HFFc6 (cell line): ENCODE measurements at regions not wholly inside any gene's neighbourhood (a gene's known extent, or its start where the extent isn't known, plus 50 kb on each side); places are given as distances from the start of the nearest gene placed in this dataset.

Experiments
- DNase-seq: peaks from one replicate; pipeline ENCODE4 v3.0.0-alpha.2; 2018
- H3K27ac Mint-ChIP-seq: 2 replicates; pipeline ENCODE4 v1.8.0; 2020; ENCODE audit warnings: mild to moderate bottlenecking, mixed read lengths
- H3K27me3 Mint-ChIP-seq: 2 replicates; pipeline ENCODE4 v1.8.0; 2021; ENCODE audit warnings: mild to moderate bottlenecking, moderate library complexity, mixed read lengths; ENCODE audit not compliant: insufficient read depth
- H3K36me3 Mint-ChIP-seq: 2 replicates; pipeline ENCODE4 v1.8.0; 2021; ENCODE audit warnings: low read depth, mixed read lengths
- H3K4me1 Mint-ChIP-seq: 2 replicates; pipeline ENCODE4 v1.8.0; 2020; ENCODE audit warnings: low read depth, mixed read lengths
- H3K4me3 Mint-ChIP-seq: 2 replicates; pipeline ENCODE4 v1.8.0; 2020; ENCODE audit warnings: mild to moderate bottlenecking, moderate library complexity, mixed read lengths
- H3K9me3 Mint-ChIP-seq: 2 replicates; pipeline ENCODE4 v1.8.0; 2020; ENCODE audit warnings: mild to moderate bottlenecking, mixed read lengths
- TF ChIP-seq, protein P1 (sequence below): fragments of 200-600 bp; sonication (generic); IDR thresholded peaks from 2 replicates; pipeline ENCODE4 v1.5.0; 2021; ENCODE audit warnings: antibody characterized with exemption, mild to moderate bottlenecking

DNA sequence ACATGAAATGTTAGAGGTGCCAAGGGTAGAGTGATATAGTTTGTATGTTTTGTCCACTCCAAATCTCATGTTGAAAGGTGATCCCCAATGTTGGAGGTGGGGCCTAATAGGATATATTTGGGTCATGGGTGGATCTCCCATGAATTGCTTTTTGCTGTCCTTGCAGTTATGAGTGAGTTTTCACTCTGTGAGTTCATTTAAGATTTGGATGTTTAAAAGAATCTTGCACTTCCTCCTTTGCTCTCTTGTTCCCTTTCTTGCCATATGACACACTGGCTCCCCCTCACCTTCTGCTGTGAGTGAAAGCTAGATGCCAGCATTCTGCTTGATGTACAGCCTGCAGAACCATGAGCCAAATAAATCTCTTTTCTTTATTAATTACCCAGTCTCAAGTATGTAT, 269.2 kb downstream of the ZWINT start:
- TF ChIP-seq, protein P1, sequence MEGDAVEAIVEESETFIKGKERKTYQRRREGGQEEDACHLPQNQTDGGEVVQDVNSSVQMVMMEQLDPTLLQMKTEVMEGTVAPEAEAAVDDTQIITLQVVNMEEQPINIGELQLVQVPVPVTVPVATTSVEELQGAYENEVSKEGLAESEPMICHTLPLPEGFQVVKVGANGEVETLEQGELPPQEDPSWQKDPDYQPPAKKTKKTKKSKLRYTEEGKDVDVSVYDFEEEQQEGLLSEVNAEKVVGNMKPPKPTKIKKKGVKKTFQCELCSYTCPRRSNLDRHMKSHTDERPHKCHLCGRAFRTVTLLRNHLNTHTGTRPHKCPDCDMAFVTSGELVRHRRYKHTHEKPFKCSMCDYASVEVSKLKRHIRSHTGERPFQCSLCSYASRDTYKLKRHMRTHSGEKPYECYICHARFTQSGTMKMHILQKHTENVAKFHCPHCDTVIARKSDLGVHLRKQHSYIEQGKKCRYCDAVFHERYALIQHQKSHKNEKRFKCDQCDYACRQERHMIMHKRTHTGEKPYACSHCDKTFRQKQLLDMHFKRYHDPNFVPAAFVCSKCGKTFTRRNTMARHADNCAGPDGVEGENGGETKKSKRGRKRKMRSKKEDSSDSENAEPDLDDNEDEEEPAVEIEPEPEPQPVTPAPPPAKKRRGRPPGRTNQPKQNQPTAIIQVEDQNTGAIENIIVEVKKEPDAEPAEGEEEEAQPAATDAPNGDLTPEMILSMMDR = no peak
- H3K4me3 Mint-ChIP-seq = no peak overlapping the region
- no peak for DNase-seq
- H3K9me3 Mint-ChIP-seq = peaks cover 56% of the 10 kb centered on the region
- H3K4me1 Mint-ChIP-seq = no peaks in the 10 kb centered on the region
- H3K27me3 Mint-ChIP-seq = no peaks in the 10 kb centered on the region
- peaks cover 8% of the 10 kb centered on the region; the same call in 1 of the 2 replicates for H3K36me3 Mint-ChIP-seq
- no peak overlapping the region for H3K27ac Mint-ChIP-seq

GRCh38 chr10:56090914-56091540, 270.0 kb downstream of the ZWINT start:
- DNase-seq = no peak
- Mint-ChIP-seq H3K27ac (no peak overlapping the region), H3K4me3 (no peak overlapping the region), H3K9me3 (peaks cover 48% of the 10 kb centered on the region), H3K4me1 (no peaks in the 10 kb centered on the region), H3K36me3 (peaks cover 8% of the 10 kb centered on the region; the same call in 1 of the 2 replicates), H3K27me3 (no peaks in the 10 kb centered on the region)
- TF ChIP-seq, protein P1 = no peak

DNA sequence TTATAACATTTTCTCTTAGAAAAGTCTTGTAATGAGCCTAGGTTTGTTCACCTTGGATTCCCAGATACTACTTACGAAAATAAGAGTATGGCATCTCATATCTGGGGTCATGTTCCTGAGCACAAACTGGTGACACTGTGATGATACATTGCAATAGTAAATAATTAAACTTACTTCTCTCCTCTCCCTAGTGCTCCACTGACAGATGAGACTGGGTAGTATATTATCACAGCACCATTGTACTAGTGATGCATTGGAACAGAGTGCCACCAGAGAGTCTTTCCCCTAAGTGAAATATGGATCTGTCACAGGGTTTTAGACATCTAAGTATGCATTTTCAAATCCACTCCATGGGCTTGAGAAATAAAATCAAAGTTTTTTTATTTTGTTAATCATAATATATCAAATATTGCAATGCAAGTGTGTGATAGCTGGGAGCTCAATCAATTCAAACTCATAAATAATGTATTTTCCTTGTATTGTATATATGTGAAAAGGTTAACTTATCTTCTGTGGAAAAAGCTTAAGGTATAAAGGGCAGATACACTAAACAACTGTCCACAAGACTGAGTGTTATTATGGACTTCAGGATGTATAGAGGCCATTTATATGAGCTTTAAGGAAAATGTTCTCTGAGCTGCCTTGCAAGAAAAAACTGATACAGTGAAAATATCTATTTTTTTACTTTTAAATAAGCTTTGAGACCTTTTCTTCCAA, 275.5 kb downstream of the ZWINT start:
- peaks cover 7% of the 10 kb centered on the region; the same call in 1 of the 2 replicates for H3K36me3 Mint-ChIP-seq
- TF ChIP-seq, protein P1 = no peak

GRCh38 chr10:56082169-56082568, 278.9 kb downstream of the ZWINT start:
- no peaks in the 10 kb centered on the region for H3K4me1 Mint-ChIP-seq
- H3K36me3 Mint-ChIP-seq = no peaks in the 10 kb centered on the region
- no peaks in the 10 kb centered on the region for H3K27me3 Mint-ChIP-seq
- H3K9me3 Mint-ChIP-seq = peaks cover 52% of the 10 kb centered on the region
- DNase-seq = no peak
- H3K4me3 Mint-ChIP-seq = no peak overlapping the region
- TF ChIP-seq, protein P1 = no peak
- H3K27ac Mint-ChIP-seq = no peak overlapping the region

More for the DNA sequence above, 275.5 kb downstream of the ZWINT start:
- no peak overlapping the region for H3K4me3 Mint-ChIP-seq
- H3K4me1 Mint-ChIP-seq = no peaks in the 10 kb centered on the region
- no peak for DNase-seq
- H3K9me3 Mint-ChIP-seq = peaks cover 54% of the 10 kb centered on the region
- no peak overlapping the region for H3K27ac Mint-ChIP-seq
- no peaks in the 10 kb centered on the region for H3K27me3 Mint-ChIP-seq

DNA sequence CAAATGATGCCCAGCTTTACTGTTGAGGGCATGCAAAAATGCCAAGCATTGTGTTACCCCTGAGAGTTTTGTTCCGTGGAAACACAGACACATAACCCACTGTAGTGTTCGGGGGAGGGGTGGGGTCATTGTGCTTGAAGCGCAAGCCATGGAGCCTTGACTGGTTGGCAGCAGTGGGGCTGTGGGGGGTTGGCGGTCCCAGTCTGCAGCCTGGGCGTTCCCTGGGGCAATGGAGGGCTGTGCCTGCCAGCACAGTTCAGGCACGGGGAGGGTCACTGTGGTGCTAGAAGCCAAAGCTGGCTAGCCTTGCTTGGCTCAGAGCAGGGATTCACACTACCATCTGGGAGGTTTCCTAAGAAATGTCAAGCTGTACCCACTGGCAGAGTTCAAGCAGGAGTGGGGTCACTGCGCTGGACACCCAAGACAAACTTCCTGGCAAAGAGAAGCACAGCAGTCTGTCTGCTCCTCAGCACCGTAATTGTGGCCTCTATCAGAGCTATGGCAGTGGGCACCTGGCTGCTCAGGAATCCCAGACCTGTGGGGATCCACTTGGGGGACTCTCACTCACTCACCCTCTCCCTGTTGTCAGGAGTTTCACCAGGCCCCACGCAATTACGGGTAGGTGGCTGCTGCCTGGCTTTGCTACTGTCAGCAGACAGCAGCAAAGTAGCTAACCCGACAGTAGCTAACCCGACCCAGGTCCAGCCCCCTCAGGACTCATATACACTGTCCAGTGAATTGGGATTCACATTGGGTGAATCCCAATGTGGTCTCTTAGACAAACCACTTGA, 292.4 kb downstream of the ZWINT start:
- no peak for DNase-seq
- Mint-ChIP-seq H3K4me3 (no peak overlapping the region), H3K36me3 (peaks cover 6% of the 10 kb centered on the region; the same call in 1 of the 2 replicates)

More for the DNA sequence above, 292.4 kb downstream of the ZWINT start:
- no peak overlapping the region for H3K27ac Mint-ChIP-seq
- TF ChIP-seq, protein P1 = no peak
- no peaks in the 10 kb centered on the region for H3K27me3 Mint-ChIP-seq
- peaks cover 56% of the 10 kb centered on the region for H3K9me3 Mint-ChIP-seq
- no peaks in the 10 kb centered on the region for H3K4me1 Mint-ChIP-seq
